Mononuclear cell (primary cell): ENCODE measurements at regions not wholly inside any gene's neighbourhood (a gene's known extent, or its start where the extent isn't known, plus 50 kb on each side); places are given as distances from the start of the nearest gene placed in this dataset.

Source experiments
- H3K27me3 ChIP-seq: 2 replicates; pipeline ENCODE4 v1.6.0; 2011; ENCODE audit warnings: low read length, control low read depth; ENCODE audit not compliant: insufficient read depth
- H3K4me1 ChIP-seq: 2 replicates; pipeline ENCODE4 v1.5.1; 2011; ENCODE audit warnings: mild to moderate bottlenecking, low read length, control low read depth; ENCODE audit not compliant: insufficient read depth
- H3K4me3 ChIP-seq: 2 replicates; pipeline ENCODE4 v1.5.1; 2011; ENCODE audit warnings: mild to moderate bottlenecking, low read length, moderate library complexity
- H3K9me3 ChIP-seq: 2 replicates; pipeline ENCODE4 v1.5.1; 2011; ENCODE audit warnings: low read depth, mild to moderate bottlenecking, control low read depth, low read length

GRCh38 chr12:60980558-60980957 lies 1279.6 kb upstream of the USP15 start:
- no peaks in the 10 kb centered on the region for H3K4me1 ChIP-seq
- H3K27me3 ChIP-seq: no peaks in the 10 kb centered on the region
- no peak overlapping the region for H3K4me3 ChIP-seq
- H3K9me3 ChIP-seq: no peaks in the 10 kb centered on the region

- Histone ChIP-seq H3K27me3 (no peaks in the 10 kb centered on the region), H3K4me3 (no peak overlapping the region), H3K4me1 (no peaks in the 10 kb centered on the region), H3K9me3 (peaks cover under 1% of the 10 kb centered on the region)
Measured at GRCh38 chr12:60981473-60981872, 1278.7 kb upstream of the USP15 start.

- Histone ChIP-seq H3K4me1 (no peaks in the 10 kb centered on the region), H3K27me3 (no peaks in the 10 kb centered on the region), H3K9me3 (peaks cover 2% of the 10 kb centered on the region), H3K4me3 (no peak overlapping the region)
Measured at GRCh38 chr12:60992087-60992486, 1268.1 kb upstream of the USP15 start.

- Histone ChIP-seq H3K4me1 (no peaks in the 10 kb centered on the region), H3K27me3 (no peaks in the 10 kb centered on the region), H3K9me3 (no peaks in the 10 kb centered on the region), H3K4me3 (no peak overlapping the region)
Measured at GRCh38 chr12:60995256-60995825, 1264.9 kb upstream of the USP15 start.

- Histone ChIP-seq H3K4me3 (no peak overlapping the region), H3K27me3 (no peaks in the 10 kb centered on the region), H3K9me3 (no peaks in the 10 kb centered on the region), H3K4me1 (no peaks in the 10 kb centered on the region)
Measured at GRCh38 chr12:60997869-60998378, 1262.3 kb upstream of the USP15 start.

GRCh38 chr12:61009192-61009591 lies 1251.0 kb upstream of the USP15 start:
- Histone ChIP-seq H3K4me3 (no peak overlapping the region), H3K4me1 (no peaks in the 10 kb centered on the region), H3K9me3 (no peaks in the 10 kb centered on the region), H3K27me3 (no peaks in the 10 kb centered on the region)

GRCh38 chr12:61011767-61012423 lies 1248.3 kb upstream of the USP15 start:
- H3K27me3 ChIP-seq: no peaks in the 10 kb centered on the region
- H3K9me3 ChIP-seq: no peaks in the 10 kb centered on the region
- no peaks in the 10 kb centered on the region for H3K4me1 ChIP-seq
- H3K4me3 ChIP-seq: no peak overlapping the region

GRCh38 chr12:61018571-61018970 lies 1241.6 kb upstream of the USP15 start:
- Histone ChIP-seq H3K9me3 (peaks cover 8% of the 10 kb centered on the region), H3K27me3 (no peaks in the 10 kb centered on the region), H3K4me3 (no peak overlapping the region), H3K4me1 (no peaks in the 10 kb centered on the region)

GRCh38 chr12:61023231-61023630 lies 1237.0 kb upstream of the USP15 start:
- H3K9me3 ChIP-seq: peaks cover 8% of the 10 kb centered on the region
- H3K4me1 ChIP-seq: no peaks in the 10 kb centered on the region
- H3K4me3 ChIP-seq: no peak overlapping the region
- H3K27me3 ChIP-seq: no peaks in the 10 kb centered on the region

GRCh38 chr12:61029516-61029915 lies 1230.7 kb upstream of the USP15 start:
- Histone ChIP-seq H3K4me3 (no peak overlapping the region), H3K4me1 (no peaks in the 10 kb centered on the region), H3K9me3 (no peaks in the 10 kb centered on the region), H3K27me3 (no peaks in the 10 kb centered on the region)

GRCh38 chr12:61037792-61038191 lies 1222.4 kb upstream of the USP15 start:
- no peak overlapping the region for H3K4me3 ChIP-seq
- H3K27me3 ChIP-seq: no peaks in the 10 kb centered on the region
- no peaks in the 10 kb centered on the region for H3K4me1 ChIP-seq
- no peaks in the 10 kb centered on the region for H3K9me3 ChIP-seq

- Histone ChIP-seq H3K4me1 (no peaks in the 10 kb centered on the region), H3K9me3 (no peaks in the 10 kb centered on the region), H3K27me3 (no peaks in the 10 kb centered on the region), H3K4me3 (no peak overlapping the region)
Measured at GRCh38 chr12:61043838-61044237, 1216.4 kb upstream of the USP15 start.

GRCh38 chr12:61044766-61045165 lies 1215.4 kb upstream of the USP15 start:
- Histone ChIP-seq H3K4me1 (no peaks in the 10 kb centered on the region), H3K4me3 (no peak overlapping the region), H3K27me3 (no peaks in the 10 kb centered on the region), H3K9me3 (no peaks in the 10 kb centered on the region)

GRCh38 chr12:61070640-61071414 lies 1189.4 kb upstream of the USP15 start:
- no peaks in the 10 kb centered on the region for H3K27me3 ChIP-seq
- H3K4me1 ChIP-seq: no peaks in the 10 kb centered on the region
- no peaks in the 10 kb centered on the region for H3K9me3 ChIP-seq
- no peak overlapping the region for H3K4me3 ChIP-seq

- no peak overlapping the region for H3K4me3 ChIP-seq
- H3K27me3 ChIP-seq: no peaks in the 10 kb centered on the region
- no peaks in the 10 kb centered on the region for H3K9me3 ChIP-seq
- H3K4me1 ChIP-seq: no peaks in the 10 kb centered on the region
Measured at GRCh38 chr12:61072717-61073116, 1187.5 kb upstream of the USP15 start.
